NCI-H146 treated with DMSO at 0.1 percent for 48 hours (cell line): ENCODE measurements at regions not wholly inside any gene's neighbourhood (a gene's known extent, or its start where the extent isn't known, plus 50 kb on each side); places are given as distances from the start of the nearest gene placed in this dataset.
A peak's percentile ranks its signal among the peaks of the same experiment; 100 is the strongest.

Experiments used
- DNase-seq: peaks from one replicate; lab custom pipeline; 2025; ENCODE audit not compliant: unreplicated experiment; lab: John Stamatoyannopoulos, UW

DNA sequence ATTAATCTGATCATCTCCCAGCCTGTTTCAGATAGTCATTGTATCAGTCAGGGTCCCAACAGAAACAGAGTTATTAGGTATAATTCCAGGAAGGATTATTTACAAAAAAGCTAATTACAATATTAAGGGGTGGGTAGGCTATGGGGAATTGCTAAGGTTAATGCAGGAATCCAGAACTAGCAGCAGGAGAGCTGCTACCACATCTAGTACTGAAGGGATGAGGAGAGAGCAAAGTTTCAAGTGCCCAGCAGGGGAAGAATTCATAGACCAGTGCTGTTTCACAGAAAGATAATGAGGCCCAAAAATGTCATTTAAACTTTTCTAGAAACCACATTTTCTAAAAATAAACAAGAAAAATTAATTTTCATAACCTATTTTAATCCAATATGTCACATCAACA, 284.2 kb downstream of the HACE1 start:
- no peak for DNase-seq

GRCh38 chr6:104574135-104574750, 285.5 kb downstream of the HACE1 start:
- no peak for DNase-seq

- DNase-seq, result no peak
Measured at GRCh38 chr6:104573350-104573749, 286.4 kb downstream of the HACE1 start.

DNA sequence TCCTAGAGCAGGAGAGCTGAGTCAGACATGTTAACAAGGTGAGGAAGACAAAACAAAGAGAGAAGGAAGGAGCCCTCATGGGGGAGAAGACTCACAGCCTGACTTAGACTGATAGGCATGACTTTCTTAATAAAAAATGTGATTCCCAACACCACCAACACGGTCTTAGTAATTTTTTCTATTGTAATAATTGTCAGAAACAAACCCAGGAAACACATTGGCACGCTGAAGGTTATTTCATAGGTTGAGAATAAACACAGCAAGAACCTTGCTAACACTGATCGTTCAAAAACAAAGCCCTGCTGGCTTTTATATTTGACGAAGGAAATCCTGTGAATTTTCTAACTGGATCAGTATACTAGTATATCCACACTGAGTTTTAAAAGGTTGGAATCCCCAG, 286.8 kb downstream of the HACE1 start:
- no peak for DNase-seq

GRCh38 chr6:104566411-104566810, 293.3 kb downstream of the HACE1 start:
- DNase-seq, result no peak

DNA sequence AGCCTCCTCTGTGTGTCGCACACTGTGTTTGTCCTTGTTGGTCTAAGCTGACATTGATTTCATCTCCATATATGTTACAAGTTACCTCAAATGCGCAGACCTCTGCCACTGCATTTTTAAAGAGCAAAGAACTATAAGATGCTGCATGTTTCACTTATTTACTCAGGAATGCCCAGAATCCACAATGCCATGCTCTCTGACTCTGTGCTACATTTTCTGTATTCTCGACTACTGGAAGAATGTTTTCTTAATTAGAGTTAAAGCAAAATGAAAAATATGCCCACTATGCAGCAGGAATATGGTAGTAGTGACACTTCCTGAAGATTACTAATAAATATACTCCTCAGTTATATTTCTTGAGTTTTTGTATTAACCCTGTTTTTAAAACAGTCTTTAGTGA, 296.4 kb downstream of the HACE1 start:
- no peak for DNase-seq

DNA sequence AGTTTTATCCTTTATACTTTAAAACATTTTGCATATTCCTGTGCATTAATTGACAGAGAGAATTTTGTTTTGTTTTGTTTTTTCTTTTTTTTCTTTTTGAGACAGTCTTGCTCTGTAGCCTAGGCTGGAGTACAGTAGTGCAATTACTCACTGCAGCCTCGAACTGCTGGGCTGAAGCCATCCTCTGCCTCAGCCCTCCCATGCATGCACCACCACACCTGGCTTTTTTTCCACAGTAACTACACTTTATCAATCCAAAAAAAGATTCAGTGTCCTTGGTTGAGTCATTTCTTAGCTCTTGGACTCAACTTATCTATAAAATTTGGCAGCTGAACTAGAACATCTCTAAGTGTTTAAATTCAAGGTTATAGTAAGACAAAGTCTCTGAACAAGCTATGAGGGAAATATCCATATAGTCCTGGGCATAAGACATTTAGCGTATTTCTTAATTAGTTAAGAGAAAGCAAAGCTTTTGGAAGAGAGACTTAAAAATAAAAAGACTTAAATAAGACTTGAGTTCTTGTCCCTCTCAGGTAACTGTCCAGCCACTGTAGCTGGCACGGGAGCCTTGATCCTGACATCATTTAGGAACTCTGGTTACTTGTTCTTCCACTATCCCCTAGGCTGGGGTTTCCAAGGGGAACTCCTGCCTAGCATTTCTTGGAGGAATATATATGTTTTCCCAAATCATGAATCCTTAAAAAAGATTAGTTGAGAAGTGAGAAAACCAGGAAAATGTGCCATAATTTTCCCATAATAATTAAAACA, 300.1 kb downstream of the HACE1 start:
- no peak for DNase-seq

DNA sequence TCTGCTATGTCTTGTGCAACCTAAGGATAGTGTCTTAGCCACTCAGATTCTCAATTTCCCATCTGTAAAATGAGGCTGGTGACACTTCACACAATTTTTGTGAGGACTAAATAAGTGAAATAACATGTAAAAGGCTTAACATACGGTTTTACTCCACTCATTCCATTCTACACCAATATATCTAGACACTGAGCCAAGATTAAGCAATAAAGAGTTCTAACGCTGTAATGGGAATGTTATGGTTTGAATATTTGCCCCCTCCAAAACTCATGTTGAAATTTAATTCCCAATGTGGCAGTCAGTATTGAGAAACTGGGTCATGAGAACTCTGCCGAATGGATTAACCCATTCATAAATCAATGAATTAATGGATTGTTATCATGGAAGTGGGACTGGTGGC, 301.0 kb downstream of the HACE1 start:
- no peak for DNase-seq

GRCh38 chr6:104548297-104548696, 311.4 kb downstream of the HACE1 start:
- DNase-seq, result no peak

DNA sequence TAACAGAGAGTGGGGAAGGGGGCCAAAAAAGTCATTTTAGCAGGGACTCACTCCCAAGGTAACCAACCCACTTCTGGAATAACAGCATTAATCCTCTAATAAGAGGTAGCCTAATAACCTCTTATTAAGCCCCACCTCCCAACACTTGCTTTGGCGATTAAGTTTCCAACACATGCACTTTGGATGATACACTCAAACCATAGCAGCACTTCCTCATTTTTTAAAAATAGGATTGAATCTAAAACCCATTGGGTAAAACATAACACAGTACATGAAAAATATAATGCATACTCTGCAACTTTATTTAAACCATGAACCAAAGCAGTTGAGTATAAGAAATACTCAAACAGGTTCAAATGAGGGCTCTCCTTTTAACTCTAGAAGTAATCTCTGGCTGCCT, 318.3 kb downstream of the HACE1 start:
- no peak for DNase-seq

DNA sequence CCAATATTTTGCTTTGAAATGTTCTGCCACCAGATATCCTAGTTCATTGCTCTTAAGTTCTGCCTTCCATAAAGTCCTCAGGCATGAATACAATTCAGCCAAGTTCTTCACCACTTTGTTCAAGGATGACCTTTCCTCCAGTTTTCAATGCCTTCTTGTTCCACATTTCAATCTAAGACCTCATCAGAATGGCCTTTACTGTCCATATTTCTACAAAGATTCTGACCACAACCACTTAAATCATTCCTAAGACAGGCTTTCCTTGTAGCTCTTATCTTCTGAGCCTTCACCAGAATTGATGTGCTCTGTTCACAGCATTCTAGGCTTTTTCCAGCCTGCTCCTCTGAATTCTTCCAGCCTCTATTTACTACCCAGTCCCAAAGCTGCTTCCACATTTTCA, 319.0 kb downstream of the HACE1 start:
- DNase-seq, result no peak

- DNase-seq, result no peak
Measured at GRCh38 chr6:104539173-104539572, 320.5 kb downstream of the HACE1 start.

- no peak for DNase-seq
Measured at GRCh38 chr6:104537872-104538271, 321.8 kb downstream of the HACE1 start.

- DNase-seq, result no peak
Measured at GRCh38 chr6:104537180-104537579, 322.5 kb downstream of the HACE1 start.

GRCh38 chr6:104532462-104532861, 327.3 kb downstream of the HACE1 start:
- no peak for DNase-seq

DNA sequence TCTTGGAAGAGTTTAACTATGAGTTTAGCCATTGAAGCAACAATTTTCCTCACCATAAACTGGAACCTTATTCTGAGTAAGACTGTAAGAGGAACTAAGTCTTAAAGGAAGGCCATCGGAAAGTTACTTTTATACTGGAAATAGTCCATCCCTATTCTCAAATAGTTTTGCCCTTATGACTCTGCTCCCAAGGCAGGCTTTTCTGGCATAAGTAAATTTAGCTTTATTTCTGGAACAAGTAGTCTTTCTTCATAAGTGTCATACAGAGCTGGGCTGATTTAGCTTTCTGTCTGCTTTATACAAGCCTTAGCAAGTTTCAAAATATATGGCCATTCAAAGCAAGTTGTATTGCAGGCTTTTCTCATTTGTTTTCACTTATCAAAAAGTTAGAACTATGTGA, 328.1 kb downstream of the HACE1 start:
- no peak for DNase-seq

DNA sequence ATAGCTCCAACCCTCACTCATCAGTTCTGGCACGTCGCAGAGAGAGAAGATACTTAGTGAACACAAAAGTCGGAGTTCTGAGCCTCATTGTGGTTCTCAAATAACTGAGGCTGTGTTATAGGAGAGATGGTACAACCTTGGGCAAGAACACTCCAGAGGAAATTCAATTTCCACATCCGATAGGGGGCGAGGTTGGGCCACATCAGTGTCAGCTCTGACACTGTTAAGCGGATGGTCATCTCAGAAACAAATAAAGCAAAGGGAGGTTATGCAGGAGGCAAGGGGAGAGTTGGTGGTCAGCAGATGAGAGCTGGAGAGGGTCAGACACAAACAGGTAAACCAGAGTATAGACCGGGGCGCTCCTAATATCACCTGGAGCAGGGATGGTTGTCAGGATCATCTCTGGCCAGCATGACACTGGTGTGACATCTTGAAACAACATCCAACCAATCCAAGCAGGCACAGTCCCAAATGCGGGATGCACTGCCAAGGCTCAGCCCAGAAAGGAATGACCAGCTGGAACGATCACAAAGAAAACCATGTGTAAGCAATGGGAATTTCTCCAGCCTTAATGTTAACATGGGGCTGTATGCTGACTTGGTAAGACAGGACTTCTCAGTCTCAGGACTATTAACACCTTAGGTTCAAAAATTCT, 331.8 kb downstream of the HACE1 start:
- no peak for DNase-seq

DNA sequence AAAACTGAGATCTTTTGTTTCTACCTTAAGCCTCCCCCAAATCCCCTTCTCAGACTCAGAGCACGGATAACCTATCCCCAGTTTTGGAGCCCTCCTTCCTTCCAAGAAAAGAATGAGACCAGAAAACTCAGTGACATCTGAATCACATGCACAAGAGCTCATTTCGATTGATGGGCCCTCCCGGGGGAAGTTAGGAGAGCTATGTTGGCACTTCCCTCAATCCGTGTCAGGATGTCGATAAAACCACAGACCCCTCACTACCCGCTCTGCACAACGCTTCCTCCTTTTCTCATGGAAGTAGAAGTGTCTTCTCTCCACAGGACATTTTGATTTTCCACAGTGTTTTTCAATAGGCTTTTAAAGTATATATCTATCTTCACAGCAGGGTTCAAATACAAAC, 332.4 kb downstream of the HACE1 start:
- no peak for DNase-seq

DNA sequence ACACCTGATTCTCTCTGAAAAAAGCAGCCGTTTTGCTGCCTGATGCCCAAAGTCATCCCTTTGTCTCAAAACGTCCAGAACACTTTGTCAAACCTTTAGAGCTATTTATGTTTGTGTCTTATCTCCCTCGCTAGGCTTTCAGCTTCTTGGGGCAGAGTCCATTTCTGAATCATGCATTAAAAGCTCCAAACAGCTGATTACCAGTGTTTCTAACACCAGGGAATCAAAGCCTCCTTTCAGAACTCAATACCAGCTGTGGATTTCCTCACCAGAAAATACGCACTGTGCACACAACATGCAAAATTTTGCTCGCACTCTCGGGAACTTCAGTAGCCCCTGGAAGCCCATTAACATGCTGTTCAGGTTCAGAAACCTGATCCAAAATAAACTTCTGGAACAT, 333.3 kb downstream of the HACE1 start:
- DNase-seq, result no peak

GRCh38 chr6:104525677-104526322, 333.9 kb downstream of the HACE1 start:
- DNase-seq, result peak; percentile 84

DNA sequence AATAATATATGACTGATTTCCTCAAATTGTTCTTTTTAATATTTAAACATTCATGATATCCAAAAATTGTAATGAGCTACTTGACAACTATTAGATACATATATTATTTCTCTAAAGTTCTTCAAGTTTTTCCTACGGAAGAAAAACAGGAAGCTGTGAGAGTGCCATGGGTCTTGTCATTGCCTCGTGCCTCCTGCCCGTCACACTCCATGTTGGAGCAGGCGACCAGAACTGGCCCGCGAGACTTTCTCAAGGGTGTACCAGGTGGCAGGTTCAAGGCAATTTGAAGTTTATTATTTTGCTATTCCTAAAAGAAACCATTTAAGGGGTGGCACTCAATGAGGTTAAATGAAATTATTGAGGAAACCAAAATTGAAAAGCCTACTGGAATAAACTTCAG, 337.2 kb downstream of the HACE1 start:
- no peak for DNase-seq

DNA sequence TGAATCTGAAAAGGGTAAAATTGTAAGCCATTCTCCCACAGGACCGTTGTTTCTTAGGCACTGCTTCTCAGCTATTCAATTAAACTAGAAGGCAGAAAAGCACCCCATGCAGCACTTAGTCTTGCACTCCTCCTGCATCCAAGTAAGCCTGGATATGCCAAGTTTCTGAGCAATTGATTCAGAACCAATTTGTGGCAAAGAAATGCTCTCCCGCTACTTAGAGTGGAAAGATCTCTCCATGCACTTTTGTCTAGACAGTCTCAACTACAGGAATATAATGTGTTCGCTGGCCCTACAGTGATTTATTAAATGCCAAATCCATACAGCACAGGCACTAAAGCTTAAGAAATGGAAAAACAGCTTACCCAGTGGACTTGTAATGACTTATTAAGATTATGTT, 338.5 kb downstream of the HACE1 start:
- DNase-seq, result no peak
